Liver (tissue), 8 donors: ENCODE measurements at regions not wholly inside any gene's neighbourhood (a gene's known extent, or its start where the extent isn't known, plus 50 kb on each side); places are given as distances from the start of the nearest gene placed in this dataset.

Experiments
- DNase-seq: peaks from one replicate; pipeline ENCODE4 v3.0.0-alpha.2; 2017; ENCODE audit warnings: low spot score
- H3K27ac ChIP-seq, 2 donors: one replicate each; pipeline ENCODE4 v1.7.0; 2013; ENCODE audit warnings: inconsistent platforms in 2 of 2, low read length in 2 of 2, control low read depth in 1 of 2, low read depth in 1 of 2, mild to moderate bottlenecking in 1 of 2
- H3K27me3 ChIP-seq, 4 donors: one replicate each; pipeline versions ENCODE4 v1.6.1 to v1.7.0; 2013; ENCODE audit warnings: low read length in 3 of 4, inconsistent platforms in 1 of 4, mild to moderate bottlenecking in 1 of 4, moderate library complexity in 1 of 4; ENCODE audit not compliant: control insufficient read depth in 4 of 4, insufficient read depth in 4 of 4
- H3K36me3 ChIP-seq, 4 donors: one replicate each; pipeline versions ENCODE4 v1.6.1 to v1.7.0; 2013; ENCODE audit warnings: low read length in 3 of 4, mild to moderate bottlenecking in 3 of 4, low read depth in 1 of 4, moderate library complexity in 1 of 4; ENCODE audit not compliant: control insufficient read depth in 4 of 4, insufficient read depth in 3 of 4
- H3K4me1 ChIP-seq, 4 donors: one replicate each; pipeline versions ENCODE4 v1.6.1 to v1.7.0; 2013; ENCODE audit warnings: low read length in 3 of 4, mild to moderate bottlenecking in 3 of 4, moderate library complexity in 1 of 4; ENCODE audit not compliant: control insufficient read depth in 4 of 4, insufficient read depth in 4 of 4
- H3K4me3 ChIP-seq, 3 donors: one replicate each; pipeline versions ENCODE4 v1.6.1 to v1.7.0; 2013; ENCODE audit warnings: low read length in 3 of 3, control low read depth in 1 of 3, low read depth in 1 of 3, mild to moderate bottlenecking in 1 of 3
- H3K9ac ChIP-seq, 2 donors: one replicate each; pipeline ENCODE4 v1.7.0; 2013; ENCODE audit warnings: low read length in 2 of 2, mild to moderate bottlenecking in 2 of 2, moderate library complexity in 2 of 2, control low read depth in 1 of 2, low read depth in 1 of 2
- H3K9me3 ChIP-seq, 4 donors: one replicate each; pipeline versions ENCODE4 v1.6.1 to v1.7.0; 2013; ENCODE audit warnings: low read length in 3 of 4; ENCODE audit not compliant: control insufficient read depth in 4 of 4
- EGR1 ChIP-seq, 2 donors: IDR thresholded peaks; 2 replicates each; pipeline ENCODE4 v1.6.1; 2016 to 2018; ENCODE audit warnings: antibody characterized with exemption in 2 of 2, low read depth in 2 of 2
- FOXA1 ChIP-seq: IDR thresholded peaks from 2 replicates; pipeline ENCODE4 v1.6.1; 2016; ENCODE audit warnings: antibody characterized with exemption
- FOXA2 ChIP-seq: IDR thresholded peaks from 2 replicates; pipeline ENCODE4 v1.6.1; 2016; ENCODE audit warnings: antibody characterized with exemption
- GABPA ChIP-seq, 2 donors: IDR thresholded peaks in 1 of 2; conservative IDR thresholded peaks in 1 of 2; 2 replicates each; pipeline ENCODE4 v1.6.1; 2016; ENCODE audit warnings: antibody characterized with exemption in 2 of 2, mild to moderate bottlenecking in 1 of 2, moderate library complexity in 1 of 2
- HNF4A ChIP-seq, 2 donors: conservative IDR thresholded peaks; 2 replicates each; pipeline ENCODE4 v1.6.1; 2016; ENCODE audit warnings: antibody characterized with exemption in 2 of 2, mild to moderate bottlenecking in 2 of 2
- HNF4G ChIP-seq: IDR thresholded peaks from 2 replicates; pipeline ENCODE4 v1.6.1; 2016; ENCODE audit warnings: antibody characterized with exemption
- NR2F2 ChIP-seq: IDR thresholded peaks from 2 replicates; pipeline ENCODE4 v1.6.1; 2016; ENCODE audit warnings: antibody characterized with exemption
- RAD21 ChIP-seq, 2 donors: IDR thresholded peaks; 2 replicates each; pipeline ENCODE4 v1.6.1; 2016; ENCODE audit warnings: antibody characterized with exemption in 2 of 2, mild to moderate bottlenecking in 2 of 2
- RXRA ChIP-seq, 2 donors: IDR thresholded peaks; 2 replicates each; pipeline ENCODE4 v1.6.1; 2017 to 2018; ENCODE audit warnings: antibody characterized with exemption in 2 of 2, mild to moderate bottlenecking in 1 of 2
- SP1 ChIP-seq: IDR thresholded peaks from 2 replicates; pipeline ENCODE4 v1.6.1; 2018; ENCODE audit warnings: antibody characterized with exemption, mild to moderate bottlenecking
- TAF1 ChIP-seq: conservative IDR thresholded peaks from 2 replicates; pipeline ENCODE4 v1.6.1; 2016; ENCODE audit warnings: antibody characterized with exemption, mild to moderate bottlenecking
- YY1 ChIP-seq: IDR thresholded peaks from 2 replicates; pipeline ENCODE4 v1.6.1; 2016; ENCODE audit warnings: antibody characterized with exemption, mild to moderate bottlenecking
- WGBS: extraction: QIAGEN DNeasy Blood & Tissue Kit; methylation state at CpG from one replicate; pipeline ENCODE4 v1.1.7; 2013; 5-methylcytosine and 5-hydroxymethylcytosine counted together
- TF ChIP-seq, protein P1 (sequence below): IDR thresholded peaks from 2 replicates; pipeline ENCODE4 v1.6.1; 2016; ENCODE audit warnings: antibody characterized with exemption
- TF ChIP-seq, protein P2 (sequence below): IDR thresholded peaks from 2 replicates; pipeline ENCODE4 v1.6.1; 2016; ENCODE audit warnings: antibody characterized with exemption
- TF ChIP-seq, protein P3 (sequence below): IDR thresholded peaks from 2 replicates; pipeline ENCODE4 v1.6.1; 2016; ENCODE audit warnings: antibody characterized with exemption, mild to moderate bottlenecking
- TF ChIP-seq, protein P4 (sequence below): fragments of 150-350 bp; IDR thresholded peaks from 2 replicates; pipeline ENCODE4 v1.5.1; 2017; ENCODE audit warnings: improper control_type of control experiment, low read depth, low read length; ENCODE audit not compliant: missing input control
- TF ChIP-seq, protein P5 (sequence below): IDR thresholded peaks from 2 replicates; pipeline ENCODE4 v1.6.1; 2016; ENCODE audit warnings: antibody characterized with exemption
- donor health status: healthy.
- donor health status: healthy.
- donor health status: healthy.
- donor health status: healthy.
- donor health status: healthy.

DNA sequence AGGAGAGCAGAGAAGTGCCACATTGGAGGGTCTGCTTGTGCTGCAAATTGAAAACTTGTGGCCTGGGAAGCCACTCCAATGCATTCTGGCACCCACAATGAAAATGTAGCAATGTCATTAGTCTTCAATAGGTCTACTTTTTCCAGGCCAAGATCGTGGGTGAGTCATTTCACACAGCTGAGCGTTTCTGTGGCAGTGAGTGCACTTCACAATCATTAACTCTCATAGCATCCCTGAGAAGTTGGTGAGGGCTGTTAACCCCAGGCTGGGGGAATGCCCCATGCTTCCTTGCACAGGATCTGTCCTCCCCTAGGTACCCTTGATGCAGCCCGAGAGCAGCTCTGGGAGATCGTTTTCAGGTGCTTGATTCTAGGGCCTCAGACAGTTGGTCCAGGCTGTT is 196.8 kb upstream of the ATP6AP2 start:
- H3K36me3 ChIP-seq = no peaks in the 10 kb centered on the region
- H3K4me3 ChIP-seq = no peak overlapping the region
- H3K4me1 ChIP-seq = no peaks in the 10 kb centered on the region
- TF ChIP-seq, protein P1, sequence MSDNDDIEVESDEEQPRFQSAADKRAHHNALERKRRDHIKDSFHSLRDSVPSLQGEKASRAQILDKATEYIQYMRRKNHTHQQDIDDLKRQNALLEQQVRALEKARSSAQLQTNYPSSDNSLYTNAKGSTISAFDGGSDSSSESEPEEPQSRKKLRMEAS = no peak
- TF ChIP-seq, protein P2, sequence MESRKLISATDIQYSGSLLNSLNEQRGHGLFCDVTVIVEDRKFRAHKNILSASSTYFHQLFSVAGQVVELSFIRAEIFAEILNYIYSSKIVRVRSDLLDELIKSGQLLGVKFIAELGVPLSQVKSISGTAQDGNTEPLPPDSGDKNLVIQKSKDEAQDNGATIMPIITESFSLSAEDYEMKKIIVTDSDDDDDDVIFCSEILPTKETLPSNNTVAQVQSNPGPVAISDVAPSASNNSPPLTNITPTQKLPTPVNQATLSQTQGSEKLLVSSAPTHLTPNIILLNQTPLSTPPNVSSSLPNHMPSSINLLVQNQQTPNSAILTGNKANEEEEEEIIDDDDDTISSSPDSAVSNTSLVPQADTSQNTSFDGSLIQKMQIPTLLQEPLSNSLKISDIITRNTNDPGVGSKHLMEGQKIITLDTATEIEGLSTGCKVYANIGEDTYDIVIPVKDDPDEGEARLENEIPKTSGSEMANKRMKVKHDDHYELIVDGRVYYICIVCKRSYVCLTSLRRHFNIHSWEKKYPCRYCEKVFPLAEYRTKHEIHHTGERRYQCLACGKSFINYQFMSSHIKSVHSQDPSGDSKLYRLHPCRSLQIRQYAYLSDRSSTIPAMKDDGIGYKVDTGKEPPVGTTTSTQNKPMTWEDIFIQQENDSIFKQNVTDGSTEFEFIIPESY = no peak
- TF ChIP-seq NR2F2 = no peak
- no peak for TF ChIP-seq FOXA2
- no peak for TF ChIP-seq RAD21 (IDR thresholded peaks at IDR 0.05)
- no peak for TF ChIP-seq TAF1
- no peak for TF ChIP-seq HNF4A (conservative IDR thresholded peaks at IDR 0.05)
- TF ChIP-seq SP1 = no peak
- no peak overlapping the region for H3K9ac ChIP-seq
- H3K27me3 ChIP-seq = no peaks in the 10 kb centered on the region
- H3K27ac ChIP-seq = no peak overlapping the region
- 84% methylated on average over 4 of the region's 4 CpGs for WGBS
- H3K9me3 ChIP-seq = peaks cover 0 to under 1% (median 0%) of the 10 kb centered on the region in 4 donors
- DNase-seq = no peak

DNA sequence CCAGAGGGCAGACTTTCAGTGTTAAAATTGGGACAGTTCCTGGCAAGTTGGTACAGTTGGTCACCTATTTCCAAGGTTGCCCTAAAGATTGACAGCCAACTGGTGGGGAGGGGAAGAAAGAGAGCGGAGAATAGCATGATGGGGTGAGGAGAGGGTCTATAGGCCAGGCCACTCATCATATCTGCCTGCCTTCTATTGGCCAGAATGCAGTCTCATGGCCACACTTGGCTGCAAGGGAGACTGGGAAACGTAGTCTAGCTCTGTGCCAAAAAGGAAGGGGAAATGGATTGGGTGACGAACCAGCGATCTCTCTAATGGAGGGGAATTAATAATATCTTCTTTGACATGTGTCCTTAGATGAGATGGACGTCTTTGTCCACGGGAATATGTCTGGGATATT is 197.4 kb upstream of the ATP6AP2 start:
- no peaks in the 10 kb centered on the region for H3K4me1 ChIP-seq
- WGBS = 65% methylated on average over 6 of the region's 6 CpGs
- TF ChIP-seq, protein P1 = no peak
- TF ChIP-seq YY1 (no peak), NR2F2 (no peak), TAF1 (no peak), FOXA1 (no peak), FOXA2 (no peak), RAD21 (IDR thresholded peaks at IDR 0.05) (no peak), EGR1 (IDR thresholded peaks at IDR 0.05; ENCODE audit: low read depth in 2 of 2) (no peak), SP1 (no peak), RXRA (IDR thresholded peaks at IDR 0.05) (no peak), HNF4G (no peak), HNF4A (conservative IDR thresholded peaks at IDR 0.05) (no peak), GABPA (IDR thresholded peaks at IDR 0.05 in 1 of 2, conservative IDR thresholded peaks at IDR 0.05 in 1 of 2) (no peak)
- TF ChIP-seq, protein P3, sequence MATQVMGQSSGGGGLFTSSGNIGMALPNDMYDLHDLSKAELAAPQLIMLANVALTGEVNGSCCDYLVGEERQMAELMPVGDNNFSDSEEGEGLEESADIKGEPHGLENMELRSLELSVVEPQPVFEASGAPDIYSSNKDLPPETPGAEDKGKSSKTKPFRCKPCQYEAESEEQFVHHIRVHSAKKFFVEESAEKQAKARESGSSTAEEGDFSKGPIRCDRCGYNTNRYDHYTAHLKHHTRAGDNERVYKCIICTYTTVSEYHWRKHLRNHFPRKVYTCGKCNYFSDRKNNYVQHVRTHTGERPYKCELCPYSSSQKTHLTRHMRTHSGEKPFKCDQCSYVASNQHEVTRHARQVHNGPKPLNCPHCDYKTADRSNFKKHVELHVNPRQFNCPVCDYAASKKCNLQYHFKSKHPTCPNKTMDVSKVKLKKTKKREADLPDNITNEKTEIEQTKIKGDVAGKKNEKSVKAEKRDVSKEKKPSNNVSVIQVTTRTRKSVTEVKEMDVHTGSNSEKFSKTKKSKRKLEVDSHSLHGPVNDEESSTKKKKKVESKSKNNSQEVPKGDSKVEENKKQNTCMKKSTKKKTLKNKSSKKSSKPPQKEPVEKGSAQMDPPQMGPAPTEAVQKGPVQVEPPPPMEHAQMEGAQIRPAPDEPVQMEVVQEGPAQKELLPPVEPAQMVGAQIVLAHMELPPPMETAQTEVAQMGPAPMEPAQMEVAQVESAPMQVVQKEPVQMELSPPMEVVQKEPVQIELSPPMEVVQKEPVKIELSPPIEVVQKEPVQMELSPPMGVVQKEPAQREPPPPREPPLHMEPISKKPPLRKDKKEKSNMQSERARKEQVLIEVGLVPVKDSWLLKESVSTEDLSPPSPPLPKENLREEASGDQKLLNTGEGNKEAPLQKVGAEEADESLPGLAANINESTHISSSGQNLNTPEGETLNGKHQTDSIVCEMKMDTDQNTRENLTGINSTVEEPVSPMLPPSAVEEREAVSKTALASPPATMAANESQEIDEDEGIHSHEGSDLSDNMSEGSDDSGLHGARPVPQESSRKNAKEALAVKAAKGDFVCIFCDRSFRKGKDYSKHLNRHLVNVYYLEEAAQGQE = no peak
- TF ChIP-seq, protein P2 = no peak
- TF ChIP-seq, protein P4, sequence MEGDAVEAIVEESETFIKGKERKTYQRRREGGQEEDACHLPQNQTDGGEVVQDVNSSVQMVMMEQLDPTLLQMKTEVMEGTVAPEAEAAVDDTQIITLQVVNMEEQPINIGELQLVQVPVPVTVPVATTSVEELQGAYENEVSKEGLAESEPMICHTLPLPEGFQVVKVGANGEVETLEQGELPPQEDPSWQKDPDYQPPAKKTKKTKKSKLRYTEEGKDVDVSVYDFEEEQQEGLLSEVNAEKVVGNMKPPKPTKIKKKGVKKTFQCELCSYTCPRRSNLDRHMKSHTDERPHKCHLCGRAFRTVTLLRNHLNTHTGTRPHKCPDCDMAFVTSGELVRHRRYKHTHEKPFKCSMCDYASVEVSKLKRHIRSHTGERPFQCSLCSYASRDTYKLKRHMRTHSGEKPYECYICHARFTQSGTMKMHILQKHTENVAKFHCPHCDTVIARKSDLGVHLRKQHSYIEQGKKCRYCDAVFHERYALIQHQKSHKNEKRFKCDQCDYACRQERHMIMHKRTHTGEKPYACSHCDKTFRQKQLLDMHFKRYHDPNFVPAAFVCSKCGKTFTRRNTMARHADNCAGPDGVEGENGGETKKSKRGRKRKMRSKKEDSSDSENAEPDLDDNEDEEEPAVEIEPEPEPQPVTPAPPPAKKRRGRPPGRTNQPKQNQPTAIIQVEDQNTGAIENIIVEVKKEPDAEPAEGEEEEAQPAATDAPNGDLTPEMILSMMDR = no peak
- TF ChIP-seq, protein P5, sequence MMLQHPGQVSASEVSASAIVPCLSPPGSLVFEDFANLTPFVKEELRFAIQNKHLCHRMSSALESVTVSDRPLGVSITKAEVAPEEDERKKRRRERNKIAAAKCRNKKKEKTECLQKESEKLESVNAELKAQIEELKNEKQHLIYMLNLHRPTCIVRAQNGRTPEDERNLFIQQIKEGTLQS = no peak

More for the DNA sequence above, 197.4 kb upstream of the ATP6AP2 start:
- Histone ChIP-seq H3K9ac (no peak overlapping the region), H3K27ac (no peak overlapping the region), H3K36me3 (no peaks in the 10 kb centered on the region), H3K27me3 (no peaks in the 10 kb centered on the region), H3K9me3 (peaks cover 0 to 2% (median 0%) of the 10 kb centered on the region in 4 donors), H3K4me3 (no peak overlapping the region)
- no peak for DNase-seq
